ENCODE measurements at regions not wholly inside any gene's neighbourhood (a gene's known extent, or its start where the extent isn't known, plus 50 kb on each side); places are given as distances from the start of the nearest gene placed in this dataset.

GRCh38 chr14:39716987-39717570, 284.8 kb upstream of the FBXO33 start:
- 0% methylated on average over 1 of the region's 3 CpGs for WGBS (ENCODE audit: low lambda C conversion rate)
- H3K9me2 ChIP-seq, result no peaks in the 10 kb centered on the region
- no peaks in the 10 kb centered on the region for H3K79me2 ChIP-seq (ENCODE audit: insufficient read depth)

GRCh38 chr14:39712293-39712999, 280.2 kb upstream of the FBXO33 start:
- no peak overlapping the region for H3K9ac ChIP-seq
- no peaks in the 10 kb centered on the region for H3K9me2 ChIP-seq
- no peak for TF ChIP-seq ELF1 (IDR thresholded peaks at IDR 0.05)
- TF ChIP-seq TCF12 (IDR thresholded peaks at IDR 0.05), result no peak
- no peak for TF ChIP-seq SMC3 (IDR thresholded peaks at IDR 0.05; ENCODE audit: low read depth, low read length)
- no peak for TF ChIP-seq SIN3A (IDR thresholded peaks at IDR 0.05; ENCODE audit: borderline replicate concordance, low read depth, low read length)
- TF ChIP-seq PBX3 (IDR thresholded peaks at IDR 0.05), result no peak
- no peak for TF ChIP-seq MAX (IDR thresholded peaks at IDR 0.05; ENCODE audit: low read depth)
- no peak for TF ChIP-seq FOSL2 (IDR thresholded peaks at IDR 0.05; ENCODE audit: borderline replicate concordance, low read depth)
- no peak overlapping the region for H3K4me3 ChIP-seq (ENCODE audit: low read depth in 2 of 2, low read length in 1 of 2)
- H3K27ac ChIP-seq (ENCODE audit: low read depth in 2 of 2, low read length in 1 of 2), result no peak overlapping the region
- no peaks in the 10 kb centered on the region for H3K79me2 ChIP-seq (ENCODE audit: insufficient read depth)
- ChIA-PET POLR2A (no interaction called here), CTCF (no interaction called here)
- no peaks in the 10 kb centered on the region for H3K27me3 ChIP-seq (ENCODE audit: insufficient read depth)
- no peak for DNase-seq
- H3F3A ChIP-seq (replicated peaks; ENCODE audit: insufficient read depth), result no peaks in the 10 kb centered on the region
- H2AFZ ChIP-seq (ENCODE audit: low read depth), result no peak overlapping the region
- no peaks in the 10 kb centered on the region for H3K9me3 ChIP-seq
- H3K4me1 ChIP-seq (ENCODE audit: control insufficient read depth in 1 of 2, insufficient read depth in 2 of 2, low read depth in 1 of 2, low read length in 1 of 2), result no peaks in the 10 kb centered on the region
- H4K20me1 ChIP-seq (ENCODE audit: insufficient read depth), result no peaks in the 10 kb centered on the region
- no peak overlapping the region for H3K4me2 ChIP-seq
- 0% methylated on average over 1 of the region's 1 CpG for WGBS (ENCODE audit: low lambda C conversion rate)
- no peaks in the 10 kb centered on the region for H3K36me3 ChIP-seq (replicated peaks in 1 of 2; ENCODE audit: control insufficient read depth in 1 of 2, insufficient read depth in 2 of 2, low read length in 1 of 2)

More at GRCh38 chr14:39716987-39717570, 284.8 kb upstream of the FBXO33 start:
- H3K36me3 ChIP-seq (replicated peaks in 1 of 2; ENCODE audit: control insufficient read depth in 1 of 2, insufficient read depth in 2 of 2, low read length in 1 of 2), result no peaks in the 10 kb centered on the region
- no peaks in the 10 kb centered on the region for H3F3A ChIP-seq (replicated peaks; ENCODE audit: insufficient read depth)
- no peaks in the 10 kb centered on the region for H3K4me1 ChIP-seq (ENCODE audit: control insufficient read depth in 1 of 2, insufficient read depth in 2 of 2, low read depth in 1 of 2, low read length in 1 of 2)
- no peak for DNase-seq
- no peaks in the 10 kb centered on the region for H3K9me3 ChIP-seq
- H3K4me2 ChIP-seq, result no peak overlapping the region
- TF ChIP-seq SMC3 (IDR thresholded peaks at IDR 0.05; ENCODE audit: low read depth, low read length), result no peak
- no peak for TF ChIP-seq FOXM1 (IDR thresholded peaks at IDR 0.05; ENCODE audit: low read depth)
- TF ChIP-seq EZH2phosphoT487 (IDR thresholded peaks at IDR 0.05; ENCODE audit: borderline replicate concordance, low read depth), result no peak
- no peak for TF ChIP-seq RFX5 (IDR thresholded peaks at IDR 0.05; ENCODE audit: low read length)
- TF ChIP-seq TAF1 (IDR thresholded peaks at IDR 0.05; ENCODE audit: borderline replicate concordance, low read depth, low read length), result no peak
- TF ChIP-seq FOSL2 (IDR thresholded peaks at IDR 0.05; ENCODE audit: borderline replicate concordance, low read depth), result no peak
- TF ChIP-seq ZBTB33 (IDR thresholded peaks at IDR 0.05; ENCODE audit: borderline replicate concordance, low read depth), result no peak
- no peak for TF ChIP-seq RAD21 (IDR thresholded peaks at IDR 0.05; ENCODE audit: low read length)
- no peaks in the 10 kb centered on the region for H4K20me1 ChIP-seq (ENCODE audit: insufficient read depth)
- no peaks in the 10 kb centered on the region for H3K27me3 ChIP-seq (ENCODE audit: insufficient read depth)
- H3K4me3 ChIP-seq (ENCODE audit: low read depth in 2 of 2, low read length in 1 of 2), result no peak overlapping the region
- H2AFZ ChIP-seq (ENCODE audit: low read depth), result no peak overlapping the region
- ChIA-PET POLR2A (no interaction called here), CTCF (no interaction called here)
- no peak overlapping the region for H3K9ac ChIP-seq
- no peak overlapping the region for H3K27ac ChIP-seq (ENCODE audit: low read depth in 2 of 2, low read length in 1 of 2)
